ENCODE measurements at regions not wholly inside any gene's neighbourhood (a gene's known extent, or its start where the extent isn't known, plus 50 kb on each side); places are given as distances from the start of the nearest gene placed in this dataset.

GRCh38 chr1:244160455-244161235 lies 109.6 kb downstream of the ZBTB18 start:
- TF ChIP-seq POLR2A (IDR thresholded peaks at IDR 0.05) (no peak), EP300 (IDR thresholded peaks at IDR 0.05) (no peak)

All from stomach (tissue), 4 donors.